Progenitor cell of endocrine pancreas (in vitro differentiated cells): ENCODE measurements at regions not wholly inside any gene's neighbourhood (a gene's known extent, or its start where the extent isn't known, plus 50 kb on each side); places are given as distances from the start of the nearest gene placed in this dataset.

Experiments used
- DNase-seq: peaks from one replicate; pipeline ENCODE4 v3.0.0; 2021; ENCODE audit warnings: low spot score; ENCODE audit not compliant: unreplicated experiment
- H3K27ac Mint-ChIP-seq: 2 replicates; pipeline ENCODE4 v1.8.0; 2021; ENCODE audit warnings: mild to moderate bottlenecking, moderate library complexity, mixed read lengths
- H3K27me3 Mint-ChIP-seq: 2 replicates; pipeline ENCODE4 v1.8.0; 2021; ENCODE audit warnings: mixed read lengths
- H3K36me3 Mint-ChIP-seq: 2 replicates; pipeline ENCODE4 v1.8.0; 2022; ENCODE audit warnings: mixed read lengths; ENCODE audit not compliant: insufficient read depth
- H3K4me1 Mint-ChIP-seq: 2 replicates; pipeline ENCODE4 v1.8.0; 2021; ENCODE audit warnings: low read depth, mixed read lengths
- H3K4me3 Mint-ChIP-seq: 2 replicates; pipeline ENCODE4 v1.8.0; 2021; ENCODE audit warnings: low read depth, mild to moderate bottlenecking, moderate library complexity, mixed read lengths
- H3K9me3 Mint-ChIP-seq: 2 replicates; pipeline ENCODE4 v1.8.0; 2021; ENCODE audit warnings: low read depth, mixed read lengths
- TF ChIP-seq, protein P1 (sequence below): fragments of 200-600 bp; sonication (generic); IDR thresholded peaks from one replicate; pipeline ENCODE4 v1.5.0; 2021; ENCODE audit warnings: antibody characterized with exemption, mild to moderate bottlenecking; ENCODE audit not compliant: unreplicated experiment

GRCh38 chr5:103360475-103360874 is 101.9 kb downstream of the MACIR start:
- H3K4me1 Mint-ChIP-seq = peaks cover 6% of the 10 kb centered on the region

GRCh38 chr5:103358305-103358995 is 99.9 kb downstream of the MACIR start:
- Mint-ChIP-seq H3K27me3 (no peaks in the 10 kb centered on the region), H3K27ac (no peak overlapping the region), H3K9me3 (peaks cover 2% of the 10 kb centered on the region), H3K4me3 (no peak overlapping the region), H3K36me3 (no peaks in the 10 kb centered on the region), H3K4me1 (peaks cover 10% of the 10 kb centered on the region)
- DNase-seq = no peak
- TF ChIP-seq, protein P1, sequence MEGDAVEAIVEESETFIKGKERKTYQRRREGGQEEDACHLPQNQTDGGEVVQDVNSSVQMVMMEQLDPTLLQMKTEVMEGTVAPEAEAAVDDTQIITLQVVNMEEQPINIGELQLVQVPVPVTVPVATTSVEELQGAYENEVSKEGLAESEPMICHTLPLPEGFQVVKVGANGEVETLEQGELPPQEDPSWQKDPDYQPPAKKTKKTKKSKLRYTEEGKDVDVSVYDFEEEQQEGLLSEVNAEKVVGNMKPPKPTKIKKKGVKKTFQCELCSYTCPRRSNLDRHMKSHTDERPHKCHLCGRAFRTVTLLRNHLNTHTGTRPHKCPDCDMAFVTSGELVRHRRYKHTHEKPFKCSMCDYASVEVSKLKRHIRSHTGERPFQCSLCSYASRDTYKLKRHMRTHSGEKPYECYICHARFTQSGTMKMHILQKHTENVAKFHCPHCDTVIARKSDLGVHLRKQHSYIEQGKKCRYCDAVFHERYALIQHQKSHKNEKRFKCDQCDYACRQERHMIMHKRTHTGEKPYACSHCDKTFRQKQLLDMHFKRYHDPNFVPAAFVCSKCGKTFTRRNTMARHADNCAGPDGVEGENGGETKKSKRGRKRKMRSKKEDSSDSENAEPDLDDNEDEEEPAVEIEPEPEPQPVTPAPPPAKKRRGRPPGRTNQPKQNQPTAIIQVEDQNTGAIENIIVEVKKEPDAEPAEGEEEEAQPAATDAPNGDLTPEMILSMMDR = no peak

More at GRCh38 chr5:103360475-103360874, 101.9 kb downstream of the MACIR start:
- Mint-ChIP-seq H3K4me3 (no peak overlapping the region), H3K27me3 (no peaks in the 10 kb centered on the region), H3K36me3 (no peaks in the 10 kb centered on the region), H3K9me3 (peaks cover 2% of the 10 kb centered on the region), H3K27ac (no peak overlapping the region)
- DNase-seq = no peak
- TF ChIP-seq, protein P1 = no peak

DNA sequence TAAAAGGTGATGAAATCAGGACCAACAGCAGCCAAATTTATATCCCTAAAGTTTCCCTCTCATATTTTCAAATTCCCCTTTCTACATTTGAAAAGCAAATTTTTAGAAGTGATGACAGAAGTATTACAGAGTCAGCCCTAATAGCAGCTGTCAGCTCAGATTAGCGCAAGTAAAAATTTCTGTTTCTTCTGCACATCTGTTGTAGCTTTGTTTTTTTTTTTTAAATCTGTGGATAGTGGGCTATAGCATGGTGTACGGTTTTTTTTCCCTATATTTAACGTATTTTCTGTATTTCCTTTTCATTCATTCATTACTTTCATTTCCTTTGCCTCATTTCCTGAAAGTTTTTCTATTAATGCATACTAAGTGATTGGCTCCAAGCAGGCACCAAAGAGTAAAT is 99.1 kb downstream of the MACIR start:
- H3K4me3 Mint-ChIP-seq = no peak overlapping the region
- no peaks in the 10 kb centered on the region for H3K27me3 Mint-ChIP-seq
- TF ChIP-seq, protein P1 = no peak
- H3K27ac Mint-ChIP-seq = no peak overlapping the region
- H3K36me3 Mint-ChIP-seq = no peaks in the 10 kb centered on the region
- DNase-seq = no peak
- H3K4me1 Mint-ChIP-seq = peaks cover 10% of the 10 kb centered on the region
- H3K9me3 Mint-ChIP-seq = peaks cover 2% of the 10 kb centered on the region

DNA sequence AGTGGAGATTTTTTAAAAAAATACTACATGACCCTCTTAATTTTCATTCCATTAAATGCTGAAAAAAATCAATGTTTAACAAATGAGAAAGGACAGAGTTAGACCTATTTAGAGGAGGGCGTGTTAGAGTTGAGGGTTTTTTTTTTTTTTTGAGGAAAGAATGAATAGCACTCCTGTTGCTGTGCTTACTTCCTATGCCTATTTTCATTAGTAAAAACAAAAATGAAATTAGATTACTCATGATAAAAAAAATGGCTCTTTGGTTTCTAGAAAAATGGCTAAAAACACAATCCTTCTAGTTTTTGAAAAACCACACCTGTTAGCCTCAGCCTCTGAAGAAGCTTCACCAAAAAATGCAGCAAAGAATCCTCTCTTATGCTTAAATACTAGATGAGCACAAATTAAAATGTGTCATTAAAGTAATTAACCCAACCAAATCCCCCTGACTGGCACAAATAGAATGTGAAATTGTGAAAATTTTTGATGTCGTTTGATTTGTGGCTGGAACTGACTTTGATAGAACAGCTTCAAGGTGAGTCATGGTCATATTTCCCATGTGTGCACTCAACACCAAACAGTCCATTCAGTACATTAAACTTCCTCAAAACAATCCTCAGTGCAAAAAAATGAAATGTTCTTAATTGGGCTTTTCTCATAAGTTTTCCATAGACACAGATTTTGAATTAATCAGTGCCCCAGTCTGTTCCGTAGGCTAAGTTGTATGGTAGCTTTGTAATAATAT is 98.0 kb downstream of the MACIR start:
- no peaks in the 10 kb centered on the region for H3K36me3 Mint-ChIP-seq
- DNase-seq = no peak
- TF ChIP-seq, protein P1 = no peak
- H3K9me3 Mint-ChIP-seq = peaks cover 2% of the 10 kb centered on the region
- no peaks in the 10 kb centered on the region for H3K27me3 Mint-ChIP-seq
- peaks cover 10% of the 10 kb centered on the region for H3K4me1 Mint-ChIP-seq
- H3K27ac Mint-ChIP-seq = no peak overlapping the region
- H3K4me3 Mint-ChIP-seq = no peak overlapping the region

DNA sequence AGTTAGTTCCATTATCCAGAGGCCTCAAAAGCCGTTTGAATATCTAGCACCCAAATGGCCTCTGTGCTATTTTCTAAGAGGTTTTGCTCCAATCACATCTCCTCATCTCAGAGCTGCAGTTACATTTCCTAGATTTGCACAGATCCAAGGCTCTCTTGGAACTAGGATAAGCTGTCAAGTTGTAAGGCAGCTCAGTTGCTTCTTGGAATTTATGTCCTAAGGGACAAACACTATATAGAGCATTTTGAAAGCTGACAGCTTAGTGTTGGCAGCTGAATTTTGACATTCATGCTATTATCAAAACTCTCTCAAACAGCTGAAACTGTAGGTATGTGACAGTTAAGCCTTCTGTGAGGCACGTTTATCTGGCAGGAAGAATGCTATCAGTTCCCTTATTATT is 97.0 kb downstream of the MACIR start:
- H3K36me3 Mint-ChIP-seq = no peaks in the 10 kb centered on the region
- H3K4me3 Mint-ChIP-seq = no peak overlapping the region
- H3K27ac Mint-ChIP-seq = no peak overlapping the region
- no peaks in the 10 kb centered on the region for H3K9me3 Mint-ChIP-seq
- no peaks in the 10 kb centered on the region for H3K27me3 Mint-ChIP-seq
- TF ChIP-seq, protein P1 = no peak
- H3K4me1 Mint-ChIP-seq = peaks cover 10% of the 10 kb centered on the region
- no peak for DNase-seq
